GM19467 (cell line): ENCODE measurements at regions not wholly inside any gene's neighbourhood (a gene's known extent, or its start where the extent isn't known, plus 50 kb on each side); places are given as distances from the start of the nearest gene placed in this dataset.

ENCODE experiments used
- ATAC-seq: cut with Tn5 transposase; IDR thresholded peaks from one replicate; pipeline ENCODE4 v1.9.1; 2021; ENCODE audit warnings: mild to moderate bottlenecking, moderate library complexity; ENCODE audit not compliant: unreplicated experiment

DNA sequence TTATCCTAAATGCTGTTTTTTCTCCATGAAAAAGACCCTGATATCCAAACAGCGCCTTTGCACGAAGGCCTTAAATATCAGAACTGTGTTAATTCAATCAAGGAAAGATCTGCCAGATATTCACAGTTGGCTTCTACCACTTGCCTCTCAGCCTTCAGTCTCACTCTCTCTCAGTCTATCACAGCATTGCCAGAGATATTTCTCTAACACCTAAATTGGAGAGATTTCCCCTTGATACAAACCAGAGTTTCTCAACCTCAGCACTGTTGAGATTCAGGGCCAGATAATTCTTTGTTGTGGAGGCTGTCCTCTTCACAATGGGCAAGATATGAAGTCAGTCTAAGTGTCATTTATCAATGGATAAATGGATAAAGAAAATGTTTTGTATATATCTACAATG is 454.1 kb upstream of the MAF start:
- no peak for ATAC-seq

GRCh38 chr16:80051040-80051439 is 450.5 kb upstream of the MAF start:
- no peak for ATAC-seq

DNA sequence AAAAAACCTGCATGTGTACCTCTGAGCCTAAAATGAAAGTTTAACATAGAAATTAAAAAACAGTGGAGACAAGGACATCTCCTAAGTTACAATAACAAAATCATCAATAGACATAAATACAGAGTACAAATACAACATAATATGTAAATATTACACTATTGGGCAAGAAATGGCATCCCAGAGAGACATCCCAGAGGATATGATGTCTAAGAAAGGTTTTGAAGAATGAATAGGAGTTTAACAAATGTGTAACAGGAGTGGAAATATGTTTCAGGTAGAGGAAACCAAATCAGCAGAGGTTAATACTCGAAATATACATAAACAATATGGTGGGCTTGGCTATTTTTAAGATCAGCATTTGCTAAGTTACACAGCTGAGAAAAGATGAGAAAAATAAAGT is 447.7 kb upstream of the MAF start:
- no peak for ATAC-seq

GRCh38 chr16:80047842-80048241 is 447.3 kb upstream of the MAF start:
- ATAC-seq, result no peak

GRCh38 chr16:80046848-80047247 is 446.3 kb upstream of the MAF start:
- no peak for ATAC-seq

- ATAC-seq, result no peak
Observed at GRCh38 chr16:80046261-80046660, 445.7 kb upstream of the MAF start.

GRCh38 chr16:80045861-80046260 is 445.3 kb upstream of the MAF start:
- ATAC-seq, result no peak

DNA sequence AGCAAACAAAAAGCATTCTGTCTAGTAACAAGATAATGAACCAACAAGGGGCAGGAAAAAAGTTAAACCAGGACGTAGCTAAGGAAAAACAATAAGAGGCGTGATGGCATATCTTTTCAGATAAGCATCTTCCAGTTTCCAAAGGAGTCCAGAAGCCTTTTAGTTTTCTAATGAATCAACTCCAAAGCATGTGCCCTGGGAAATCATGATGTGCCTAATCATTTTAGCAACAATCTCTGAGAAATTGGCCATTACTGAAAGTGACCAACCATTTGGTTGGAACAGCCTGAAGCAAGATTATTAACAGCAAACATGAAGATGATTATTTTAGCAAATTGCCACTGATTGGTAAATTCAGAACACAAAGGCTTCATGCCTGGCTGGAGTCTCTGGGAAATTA is 440.9 kb upstream of the MAF start:
- no peak for ATAC-seq

GRCh38 chr16:80040814-80041213 is 440.3 kb upstream of the MAF start:
- ATAC-seq, result no peak

GRCh38 chr16:80040413-80040812 is 439.9 kb upstream of the MAF start:
- ATAC-seq, result no peak

- no peak for ATAC-seq
Observed at GRCh38 chr16:80039777-80040176, 439.2 kb upstream of the MAF start.

DNA sequence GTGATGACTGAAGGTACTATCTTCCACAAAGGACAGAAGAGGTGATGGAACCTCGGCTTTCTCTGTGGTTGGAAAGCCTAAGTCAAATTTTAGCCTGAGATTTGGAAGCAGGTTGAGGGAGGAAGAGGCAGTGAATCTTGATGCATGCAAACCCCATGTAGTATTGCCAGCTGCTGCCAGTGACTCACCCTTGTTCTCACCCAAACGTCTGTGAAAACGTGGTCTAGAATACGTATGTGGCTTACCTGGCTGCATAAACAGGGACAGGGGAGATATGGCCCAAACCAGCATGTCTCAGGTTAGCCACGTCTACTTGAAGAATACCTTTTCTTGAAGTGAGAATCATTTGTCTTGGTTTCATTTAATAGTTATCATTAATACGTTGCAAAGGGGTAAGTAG is 438.0 kb upstream of the MAF start:
- ATAC-seq, result no peak

GRCh38 chr16:80034948-80035663 is 434.6 kb upstream of the MAF start:
- ATAC-seq, result no peak

DNA sequence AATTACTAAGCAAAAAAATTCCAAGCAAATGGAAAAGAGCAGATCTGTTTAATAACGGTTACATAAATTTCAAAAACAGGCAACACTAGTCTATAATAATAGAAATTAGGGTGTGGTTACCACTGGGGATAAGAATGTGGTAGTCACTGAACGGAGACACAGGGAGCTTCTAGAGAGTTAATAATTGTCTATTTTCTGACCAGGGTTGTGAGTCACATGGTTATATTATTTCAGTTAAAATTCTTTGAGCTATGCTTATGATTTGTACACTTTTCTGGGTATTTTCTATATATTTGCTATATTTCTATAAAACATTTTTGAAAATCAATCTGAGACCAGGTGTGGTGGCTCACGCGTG is 433.9 kb upstream of the MAF start:
- no peak for ATAC-seq

- ATAC-seq, result no peak
Observed at GRCh38 chr16:80033783-80034468, 433.4 kb upstream of the MAF start.

DNA sequence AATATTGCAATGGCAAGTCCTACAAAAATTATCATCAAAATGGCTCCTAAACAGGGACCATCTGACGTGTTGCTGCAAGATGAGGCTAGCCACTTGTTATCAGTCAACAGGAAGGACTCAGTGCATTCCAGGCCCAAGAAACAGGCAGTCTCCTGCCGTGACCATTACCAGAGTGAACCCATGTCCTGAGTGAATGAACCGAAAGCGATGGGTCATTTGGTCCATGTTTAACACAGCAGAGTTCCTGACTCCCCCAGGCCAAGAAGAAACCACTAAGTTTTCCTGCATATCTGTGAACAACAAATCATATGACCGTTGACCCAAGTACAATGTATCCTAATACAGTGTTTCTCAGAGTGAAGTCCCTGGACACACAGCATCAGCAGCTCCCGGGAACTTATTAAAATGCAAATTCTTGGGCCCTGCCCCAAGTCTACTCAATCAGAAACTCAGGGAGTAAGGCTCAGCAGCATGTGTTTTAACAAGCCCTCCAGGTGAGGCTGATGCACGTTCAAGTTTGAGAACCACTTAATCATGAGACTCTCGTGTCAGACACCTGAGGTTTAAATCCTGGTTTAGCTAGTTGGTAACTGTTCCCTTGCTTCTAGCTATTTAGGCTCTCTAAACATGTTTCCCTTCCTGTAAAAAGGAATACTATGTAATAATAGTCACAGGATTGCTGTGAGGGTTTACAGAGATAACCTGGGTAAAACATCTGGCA is 429.4 kb upstream of the MAF start:
- ATAC-seq, result no peak

DNA sequence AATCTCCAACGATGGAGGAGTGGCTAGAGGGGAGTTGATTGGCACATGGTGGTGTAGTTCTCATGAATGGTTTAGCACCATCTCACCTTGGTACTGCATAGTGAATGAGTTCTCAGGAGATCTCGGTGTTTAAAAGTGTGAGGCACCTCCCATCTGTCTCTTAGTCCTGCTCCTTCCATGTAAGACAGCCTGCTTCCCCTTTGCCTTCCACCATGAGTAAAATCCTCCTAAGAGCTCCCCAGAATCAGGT is 428.8 kb upstream of the MAF start:
- no peak for ATAC-seq

- no peak for ATAC-seq
Observed at GRCh38 chr16:80028581-80029380, 428.2 kb upstream of the MAF start.

- peak; percentile 70 for ATAC-seq
Observed at GRCh38 chr16:80027007-80027965, 426.7 kb upstream of the MAF start.

DNA sequence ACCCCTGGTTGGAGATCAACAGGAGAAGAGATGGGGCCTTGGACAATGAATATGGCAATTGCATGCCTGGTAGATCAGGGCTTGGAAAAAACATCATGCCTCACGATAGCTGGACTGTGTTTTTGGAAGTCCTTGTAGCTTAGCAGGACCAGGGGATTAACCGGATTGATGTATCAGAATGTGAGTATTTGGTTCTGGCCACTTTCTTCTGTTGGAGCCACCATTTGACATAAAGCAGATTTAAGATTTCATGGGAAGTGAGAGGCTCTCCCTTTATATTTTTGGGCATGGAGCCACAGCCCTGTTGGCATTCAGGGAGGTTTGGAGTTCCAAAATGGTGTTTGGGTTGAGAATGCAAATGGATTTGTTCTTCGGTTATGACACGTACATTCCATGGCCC is 424.7 kb upstream of the MAF start:
- ATAC-seq, result no peak

GRCh38 chr16:80024443-80024842 is 423.9 kb upstream of the MAF start:
- no peak for ATAC-seq
